ENCODE measurements at regions not wholly inside any gene's neighbourhood (a gene's known extent, or its start where the extent isn't known, plus 50 kb on each side); places are given as distances from the start of the nearest gene placed in this dataset.

DNA sequence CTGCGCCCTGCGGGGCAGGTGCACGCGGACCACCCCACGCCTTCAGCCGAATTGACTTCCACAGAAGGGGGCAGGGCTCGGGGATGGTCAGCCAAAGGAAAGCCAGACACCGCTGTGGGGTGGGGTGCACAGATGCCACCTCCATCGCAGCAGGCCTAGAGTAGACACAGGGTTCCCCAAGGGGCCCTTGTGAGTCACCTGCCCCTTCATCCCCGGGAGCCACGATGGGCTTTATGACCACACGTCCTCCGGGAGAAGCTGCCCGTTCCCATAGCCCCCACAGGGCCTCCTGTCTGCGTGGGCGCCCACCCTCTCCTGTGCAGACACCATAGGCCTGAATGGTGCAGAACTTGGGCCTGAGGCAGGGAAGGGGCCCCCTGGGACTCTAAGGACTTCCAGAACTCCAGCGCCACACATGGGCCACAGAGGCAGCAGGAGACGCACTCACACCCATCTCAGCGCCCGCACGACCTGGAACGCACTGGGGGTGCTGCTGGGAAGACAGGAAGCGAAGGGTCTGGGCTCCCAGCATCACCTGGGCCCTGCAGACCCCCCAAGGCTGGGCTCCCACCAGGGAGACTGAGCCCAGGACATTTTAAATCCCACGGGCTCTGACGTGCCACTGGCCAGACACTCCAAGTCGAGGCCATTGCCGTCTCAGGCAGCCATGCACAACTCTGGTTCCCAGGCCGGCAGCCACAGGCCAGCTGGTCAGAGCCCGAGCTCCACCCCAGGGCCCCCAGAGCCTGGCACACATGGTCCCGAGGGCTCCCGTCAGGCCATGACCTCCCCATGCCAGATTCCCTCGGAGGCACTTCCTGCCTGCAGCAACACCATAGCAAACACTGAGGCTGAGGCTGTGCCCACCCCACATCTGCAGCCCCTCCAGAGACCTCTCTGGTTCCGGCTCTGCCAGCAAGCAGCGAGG lies 134.2 kb downstream of the DLL1 start:
- Histone ChIP-seq H3K79me1 (ENCODE audit: low read depth, low read length) (no peaks in the 10 kb centered on the region), H3K36me3 (ENCODE audit: control insufficient read depth in 2 of 4, insufficient read depth in 4 of 4, low read length in 3 of 4) (no peaks in the 10 kb centered on the region), H3K56ac (replicated peaks; ENCODE audit: insufficient read length, low read depth, low read length) (no peak overlapping the region), H3K4ac (replicated peaks; ENCODE audit: insufficient read length, low read depth, low read length) (no peak overlapping the region), H3K27me3 (replicated peaks in 1 of 4; ENCODE audit: control insufficient read depth in 3 of 4, extremely low read depth in 1 of 4, insufficient read depth in 3 of 4, low read length in 3 of 4) (no peaks in the 10 kb centered on the region; a peak in 1 of 7 replicates), H3K4me2 (ENCODE audit: insufficient read depth in 1 of 2, low read depth in 2 of 2, low read length in 2 of 2) (no peak overlapping the region), H3K4me1 (replicated peaks in 1 of 4; ENCODE audit: control insufficient read depth in 3 of 4, insufficient read depth in 4 of 4, low read length in 3 of 4) (peaks cover 0 to 19% (median 10%) of the 10 kb centered on the region in 4 experiments; a peak in 4 of 7 replicates), H3K4me3 (ENCODE audit: extremely low read depth in 1 of 4, insufficient read depth in 2 of 4, low read depth in 3 of 4, low read length in 4 of 4) (no peak overlapping the region), H2BK12ac (ENCODE audit: low read depth, low read length) (no peak overlapping the region), H4K20me1 (replicated peaks in 1 of 2; ENCODE audit: control insufficient read depth in 1 of 2, insufficient read depth in 2 of 2, low read length in 2 of 2) (no peaks in the 10 kb centered on the region), H2AFZ (ENCODE audit: low read length) (no peak overlapping the region), H4K8ac (ENCODE audit: extremely low read depth, insufficient read depth, low read length) (no peak overlapping the region; the same call in 1 of the 2 replicates), H4K91ac (replicated peaks; ENCODE audit: insufficient read length, low read length) (no peak overlapping the region), H2BK15ac (ENCODE audit: low read length) (no peak overlapping the region), H3K23me2 (ENCODE audit: low read depth, low read length) (no peaks in the 10 kb centered on the region), H2BK120ac (replicated peaks; ENCODE audit: low read depth, low read length) (no peak overlapping the region), H4K5ac (ENCODE audit: insufficient read length, low read depth, low read length) (no peak overlapping the region), H3K23ac (ENCODE audit: insufficient read length) (no peak overlapping the region), H3K14ac (ENCODE audit: insufficient read length) (no peak overlapping the region), H3K9ac (replicated peaks in 1 of 4; ENCODE audit: extremely low read depth in 1 of 4, low read depth in 3 of 4, low read length in 3 of 4) (no peak overlapping the region), H2BK20ac (ENCODE audit: low read length) (no peak overlapping the region), H2BK5ac (ENCODE audit: low read depth, low read length) (no peak overlapping the region), H3K79me2 (ENCODE audit: control insufficient read depth in 1 of 2, insufficient read depth in 2 of 2, low read length in 2 of 2) (no peaks in the 10 kb centered on the region), H3K18ac (ENCODE audit: extremely low read depth, low read length) (no peak overlapping the region), H3K27ac (ENCODE audit: low read depth, low read length) (no peak overlapping the region), H3K9me3 (ENCODE audit: insufficient read depth in 2 of 2, low read depth in 1 of 2, low read length in 1 of 2) (peaks cover 0 to 6% of the 10 kb centered on the region in 2 experiments; a peak in 1 of 4 replicates), H2AK5ac (ENCODE audit: low read depth, low read length) (no peak overlapping the region)
- CTCF ChIA-PET (ENCODE audit: partially characterized antibody) = no interaction called here
- POLR2A ChIA-PET (ENCODE audit: partially characterized antibody) = no interaction called here
- no peak for DNase-seq (ENCODE audit: low read depth in 1 of 2, low spot score in 2 of 2)
- WGBS, 2 experiments (ENCODE audit: extremely low coverage in 1 of 2, insufficient coverage in 1 of 2, insufficient read length in 1 of 2, insufficient replicate concordance in 2 of 2, low coverage in 1 of 2, low lambda C conversion rate in 2 of 2, missing lambda C conversion rate in 1 of 2) = 92% methylated on average over 19 of the region's 34 CpGs; no CpG with 5 or more reads in 1 of the 2 experiments
- FAIRE-seq = no peak
- TF ChIP-seq EP300 (IDR thresholded peaks at IDR 0.05; ENCODE audit: borderline replicate concordance in 1 of 2, low read depth in 2 of 2, low read length in 2 of 2) = no peak
- TF ChIP-seq JUN (IDR thresholded peaks at IDR 0.05; ENCODE audit: low read depth, low read length) = no peak
- no peak for TF ChIP-seq EZH2 (IDR thresholded peaks at IDR 0.05; ENCODE audit: low read depth, low read length, severe bottlenecking)
- no peak for TF ChIP-seq BCL11A (IDR thresholded peaks at IDR 0.05; ENCODE audit: low read depth in 2 of 2, low read length in 2 of 2)
- TF ChIP-seq, protein P1, sequence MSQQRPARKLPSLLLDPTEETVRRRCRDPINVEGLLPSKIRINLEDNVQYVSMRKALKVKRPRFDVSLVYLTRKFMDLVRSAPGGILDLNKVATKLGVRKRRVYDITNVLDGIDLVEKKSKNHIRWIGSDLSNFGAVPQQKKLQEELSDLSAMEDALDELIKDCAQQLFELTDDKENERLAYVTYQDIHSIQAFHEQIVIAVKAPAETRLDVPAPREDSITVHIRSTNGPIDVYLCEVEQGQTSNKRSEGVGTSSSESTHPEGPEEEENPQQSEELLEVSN (IDR thresholded peaks at IDR 0.05) = no peak
- TF ChIP-seq MAFK (IDR thresholded peaks at IDR 0.05; ENCODE audit: low read depth, low read length) = no peak
- no peak for TF ChIP-seq NANOG (IDR thresholded peaks at IDR 0.05; ENCODE audit: insufficient read depth, low read depth, low read length, poor library complexity, severe bottlenecking)
- no peak for TF ChIP-seq POLR2AphosphoS5 (IDR thresholded peaks at IDR 0.05; ENCODE audit: low read depth, low read length)

Data from H1 (cell line).